ENCODE measurements at regions not wholly inside any gene's neighbourhood (a gene's known extent, or its start where the extent isn't known, plus 50 kb on each side); places are given as distances from the start of the nearest gene placed in this dataset.

DNA sequence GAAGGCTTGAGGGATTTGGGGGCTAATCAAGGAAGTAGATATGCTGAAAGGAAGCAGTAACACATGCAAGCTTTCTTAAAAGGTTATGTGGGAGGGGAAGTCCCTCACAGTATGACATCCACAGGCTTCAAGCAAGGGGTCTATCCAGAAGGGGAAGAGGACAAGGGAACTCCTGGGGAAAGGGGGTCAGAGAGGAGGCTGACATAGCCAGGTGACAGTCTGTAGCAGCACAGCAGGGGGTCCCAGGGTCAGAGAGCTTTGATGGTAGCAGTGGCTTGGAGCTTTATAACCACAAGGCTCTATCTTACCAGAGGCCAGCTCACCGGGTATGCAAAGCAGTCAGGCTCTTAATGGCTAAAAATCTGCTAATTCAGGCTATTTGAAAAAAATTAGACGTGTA, 150.6 kb upstream of the NSMCE3 start:
- CTCF ChIA-PET: no interaction called here
- H3K4me2 ChIP-seq (ENCODE audit: insufficient read depth, low read length): no peak overlapping the region
- BruUV-seq (replicated peaks): no TSS peak
- dilution Hi-C loops (cut with MboI; ENCODE audit: extremely low pct_ligation_motif_present, low sequenced_read_pairs): no loop called here
- no peaks in the 10 kb centered on the region for H3K36me3 ChIP-seq (ENCODE audit: control insufficient read depth in 2 of 2, extremely low read depth in 1 of 2, insufficient read depth in 2 of 2, low read length in 2 of 2)
- H2AFZ ChIP-seq (ENCODE audit: low read depth, low read length): no peak overlapping the region
- intact Hi-C loops (cut with micrococcal nuclease): no loop called here
- H3K4me1 ChIP-seq (ENCODE audit: control insufficient read depth, extremely low read depth, insufficient read depth, low read length): no peaks in the 10 kb centered on the region
- FAIRE-seq: no peak
- H3K27me3 ChIP-seq (ENCODE audit: control insufficient read depth in 2 of 2, insufficient read depth in 2 of 2, low read length in 2 of 2): no peaks in the 10 kb centered on the region
- no peaks in the 10 kb centered on the region for H3K9me3 ChIP-seq (replicated peaks; ENCODE audit: control insufficient read depth, insufficient read depth, low read length)
- no peaks in the 10 kb centered on the region for H4K20me1 ChIP-seq (replicated peaks; ENCODE audit: control insufficient read depth, extremely low read depth, insufficient read depth, low read length)
- H3K4me3 ChIP-seq (replicated peaks in 1 of 3; ENCODE audit: insufficient read depth in 1 of 3, low read depth in 1 of 3, low read length in 3 of 3): no peak overlapping the region
- no peak overlapping the region for H3K27ac ChIP-seq (ENCODE audit: insufficient read depth, low read depth, low read length)
- no peaks in the 10 kb centered on the region for H3K79me2 ChIP-seq (ENCODE audit: control insufficient read depth, insufficient read depth, low read length)
- TF ChIP-seq POLR2A (IDR thresholded peaks at IDR 0.05; ENCODE audit: low read depth, low read length) (no peak), MYC (IDR thresholded peaks at IDR 0.05; ENCODE audit: low read depth, low read length) (no peak), GATA2 (IDR thresholded peaks at IDR 0.05; ENCODE audit: insufficient read depth, insufficient read length, low read depth, low read length) (no peak), FOS (IDR thresholded peaks at IDR 0.05; ENCODE audit: borderline replicate concordance, insufficient read depth, low read length) (no peak), EZH2 (IDR thresholded peaks at IDR 0.05; ENCODE audit: borderline replicate concordance, low read depth, low read length, severe bottlenecking) (no peak), POLR2AphosphoS5 (IDR thresholded peaks at IDR 0.05; ENCODE audit: insufficient read depth, low read depth, low read length) (no peak), JUN (IDR thresholded peaks at IDR 0.05; ENCODE audit: borderline replicate concordance, insufficient read depth, insufficient read length, low read depth) (no peak)
- TF ChIP-seq, protein P1, sequence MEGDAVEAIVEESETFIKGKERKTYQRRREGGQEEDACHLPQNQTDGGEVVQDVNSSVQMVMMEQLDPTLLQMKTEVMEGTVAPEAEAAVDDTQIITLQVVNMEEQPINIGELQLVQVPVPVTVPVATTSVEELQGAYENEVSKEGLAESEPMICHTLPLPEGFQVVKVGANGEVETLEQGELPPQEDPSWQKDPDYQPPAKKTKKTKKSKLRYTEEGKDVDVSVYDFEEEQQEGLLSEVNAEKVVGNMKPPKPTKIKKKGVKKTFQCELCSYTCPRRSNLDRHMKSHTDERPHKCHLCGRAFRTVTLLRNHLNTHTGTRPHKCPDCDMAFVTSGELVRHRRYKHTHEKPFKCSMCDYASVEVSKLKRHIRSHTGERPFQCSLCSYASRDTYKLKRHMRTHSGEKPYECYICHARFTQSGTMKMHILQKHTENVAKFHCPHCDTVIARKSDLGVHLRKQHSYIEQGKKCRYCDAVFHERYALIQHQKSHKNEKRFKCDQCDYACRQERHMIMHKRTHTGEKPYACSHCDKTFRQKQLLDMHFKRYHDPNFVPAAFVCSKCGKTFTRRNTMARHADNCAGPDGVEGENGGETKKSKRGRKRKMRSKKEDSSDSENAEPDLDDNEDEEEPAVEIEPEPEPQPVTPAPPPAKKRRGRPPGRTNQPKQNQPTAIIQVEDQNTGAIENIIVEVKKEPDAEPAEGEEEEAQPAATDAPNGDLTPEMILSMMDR (IDR thresholded peaks at IDR 0.05; ENCODE audit: extremely low read depth in 1 of 2, insufficient read depth in 1 of 2, low read depth in 1 of 2, low read length in 2 of 2): no peak
- TF ChIP-seq, protein P2, sequence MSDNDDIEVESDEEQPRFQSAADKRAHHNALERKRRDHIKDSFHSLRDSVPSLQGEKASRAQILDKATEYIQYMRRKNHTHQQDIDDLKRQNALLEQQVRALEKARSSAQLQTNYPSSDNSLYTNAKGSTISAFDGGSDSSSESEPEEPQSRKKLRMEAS (IDR thresholded peaks at IDR 0.05; ENCODE audit: insufficient read depth, insufficient read length): no peak
- DNase-seq (ENCODE audit: low read depth, low spot score): no peak
- no peak overlapping the region for H3K9ac ChIP-seq (replicated peaks; ENCODE audit: extremely low read depth, insufficient read depth, low read length)
- POLR2A ChIA-PET: no interaction called here
- no peaks in the 10 kb centered on the region for H3K9me1 ChIP-seq (replicated peaks; ENCODE audit: control insufficient read depth, extremely low read depth, insufficient read depth, low read length)
